Stomach (tissue), 4 donors: ENCODE measurements at regions not wholly inside any gene's neighbourhood (a gene's known extent, or its start where the extent isn't known, plus 50 kb on each side); places are given as distances from the start of the nearest gene placed in this dataset.

Experiments
- POLR2A ChIP-seq, 4 donors: fragments of 450-650 bp; IDR thresholded peaks; one replicate each; pipeline ENCODE4 v1.6.1; 2016; ENCODE audit warnings: antibody characterized with exemption in 4 of 4, control low read depth in 2 of 4, mild to moderate bottlenecking in 1 of 4, moderate library complexity in 1 of 4
- TF ChIP-seq, protein P1 (sequence below), 7 experiments: fragments of 450-650 bp in 4 of 7; fragments of 200-600 bp in 3 of 7; sonication (generic) in 3 of 7; IDR thresholded peaks; one replicate each; pipeline ENCODE4 v1.5.1; 2016 to 2019; ENCODE audit warnings: antibody characterized with exemption in 7 of 7, control low read depth in 2 of 7, mild to moderate bottlenecking in 1 of 7

DNA sequence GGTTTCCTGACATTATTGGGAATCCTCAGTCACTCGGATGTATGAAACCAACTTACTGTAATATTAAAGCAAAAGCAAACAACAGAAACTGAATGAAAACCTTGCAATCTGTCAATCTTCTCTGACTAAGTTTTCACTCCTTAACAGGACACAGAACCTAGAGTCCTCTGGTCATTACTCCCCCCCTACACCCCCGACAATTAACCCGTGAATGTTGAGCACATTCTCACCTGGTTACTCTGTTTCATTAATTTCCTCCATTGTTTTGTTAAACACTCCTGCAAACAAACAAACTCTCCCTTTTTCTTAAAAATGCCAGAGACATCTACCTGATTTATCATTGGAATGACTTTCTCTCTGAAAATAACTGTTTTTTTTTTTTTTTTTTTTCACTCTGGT, 469.0 kb upstream of the PRKX start:
- TF ChIP-seq, protein P1, sequence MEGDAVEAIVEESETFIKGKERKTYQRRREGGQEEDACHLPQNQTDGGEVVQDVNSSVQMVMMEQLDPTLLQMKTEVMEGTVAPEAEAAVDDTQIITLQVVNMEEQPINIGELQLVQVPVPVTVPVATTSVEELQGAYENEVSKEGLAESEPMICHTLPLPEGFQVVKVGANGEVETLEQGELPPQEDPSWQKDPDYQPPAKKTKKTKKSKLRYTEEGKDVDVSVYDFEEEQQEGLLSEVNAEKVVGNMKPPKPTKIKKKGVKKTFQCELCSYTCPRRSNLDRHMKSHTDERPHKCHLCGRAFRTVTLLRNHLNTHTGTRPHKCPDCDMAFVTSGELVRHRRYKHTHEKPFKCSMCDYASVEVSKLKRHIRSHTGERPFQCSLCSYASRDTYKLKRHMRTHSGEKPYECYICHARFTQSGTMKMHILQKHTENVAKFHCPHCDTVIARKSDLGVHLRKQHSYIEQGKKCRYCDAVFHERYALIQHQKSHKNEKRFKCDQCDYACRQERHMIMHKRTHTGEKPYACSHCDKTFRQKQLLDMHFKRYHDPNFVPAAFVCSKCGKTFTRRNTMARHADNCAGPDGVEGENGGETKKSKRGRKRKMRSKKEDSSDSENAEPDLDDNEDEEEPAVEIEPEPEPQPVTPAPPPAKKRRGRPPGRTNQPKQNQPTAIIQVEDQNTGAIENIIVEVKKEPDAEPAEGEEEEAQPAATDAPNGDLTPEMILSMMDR (IDR thresholded peaks at IDR 0.05) = no peak
- TF ChIP-seq POLR2A (IDR thresholded peaks at IDR 0.05) = no peak
